ENCODE measurements at regions not wholly inside any gene's neighbourhood (a gene's known extent, or its start where the extent isn't known, plus 50 kb on each side); places are given as distances from the start of the nearest gene placed in this dataset.

DNA sequence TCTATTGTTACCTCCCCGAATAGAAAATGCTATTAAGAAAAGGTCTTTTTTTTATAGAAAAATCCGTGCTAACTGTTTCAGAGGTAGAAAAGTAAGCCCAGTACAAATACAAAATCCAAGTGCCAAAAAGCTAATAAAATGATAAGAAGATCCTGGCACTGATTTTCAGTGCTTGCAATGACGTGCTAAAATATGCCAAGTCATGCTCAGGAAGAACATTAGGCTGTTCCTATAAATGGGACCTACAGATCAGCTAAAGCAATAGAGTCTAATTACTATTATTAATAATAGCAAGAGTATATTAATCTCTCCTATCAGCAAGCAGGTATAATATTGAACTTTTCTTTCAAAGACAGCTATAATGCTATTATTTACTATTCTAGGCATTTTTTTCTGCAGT, 305.8 kb downstream of the PPARGC1A start:
- H3K4me1 ChIP-seq (ENCODE audit: low read length): no peaks in the 10 kb centered on the region
- TF ChIP-seq EZH2 (optimal IDR thresholded peaks at IDR 0.05; ENCODE audit: low read depth, low read length): no peak
- TF ChIP-seq EZH2phosphoT487 (IDR thresholded peaks at IDR 0.05; ENCODE audit: low read length): no peak
- TF ChIP-seq, protein P1, sequence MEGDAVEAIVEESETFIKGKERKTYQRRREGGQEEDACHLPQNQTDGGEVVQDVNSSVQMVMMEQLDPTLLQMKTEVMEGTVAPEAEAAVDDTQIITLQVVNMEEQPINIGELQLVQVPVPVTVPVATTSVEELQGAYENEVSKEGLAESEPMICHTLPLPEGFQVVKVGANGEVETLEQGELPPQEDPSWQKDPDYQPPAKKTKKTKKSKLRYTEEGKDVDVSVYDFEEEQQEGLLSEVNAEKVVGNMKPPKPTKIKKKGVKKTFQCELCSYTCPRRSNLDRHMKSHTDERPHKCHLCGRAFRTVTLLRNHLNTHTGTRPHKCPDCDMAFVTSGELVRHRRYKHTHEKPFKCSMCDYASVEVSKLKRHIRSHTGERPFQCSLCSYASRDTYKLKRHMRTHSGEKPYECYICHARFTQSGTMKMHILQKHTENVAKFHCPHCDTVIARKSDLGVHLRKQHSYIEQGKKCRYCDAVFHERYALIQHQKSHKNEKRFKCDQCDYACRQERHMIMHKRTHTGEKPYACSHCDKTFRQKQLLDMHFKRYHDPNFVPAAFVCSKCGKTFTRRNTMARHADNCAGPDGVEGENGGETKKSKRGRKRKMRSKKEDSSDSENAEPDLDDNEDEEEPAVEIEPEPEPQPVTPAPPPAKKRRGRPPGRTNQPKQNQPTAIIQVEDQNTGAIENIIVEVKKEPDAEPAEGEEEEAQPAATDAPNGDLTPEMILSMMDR (IDR thresholded peaks at IDR 0.05; ENCODE audit: low read length): no peak
- no peaks in the 10 kb centered on the region for H3K79me2 ChIP-seq (ENCODE audit: low read length)
- H3K4me2 ChIP-seq (ENCODE audit: low read depth, low read length): no peak overlapping the region
- H2AFZ ChIP-seq (ENCODE audit: low read length): no peak overlapping the region
- no peaks in the 10 kb centered on the region for H4K20me1 ChIP-seq (ENCODE audit: insufficient read depth, low read length)
- H3K36me3 ChIP-seq (replicated peaks; ENCODE audit: insufficient read depth, low read length): no peaks in the 10 kb centered on the region
- H3K9ac ChIP-seq (ENCODE audit: low read length): no peak overlapping the region
- no peak overlapping the region for H3K4me3 ChIP-seq (ENCODE audit: low read length)
- H3K27me3 ChIP-seq (replicated peaks; ENCODE audit: insufficient read depth, low read length): no peaks in the 10 kb centered on the region
- no peaks in the 10 kb centered on the region for H3K9me2 ChIP-seq (replicated peaks; ENCODE audit: insufficient read depth, low read length)
- H3K9me3 ChIP-seq (replicated peaks; ENCODE audit: insufficient read depth, low read length): no peaks in the 10 kb centered on the region
- no peaks in the 10 kb centered on the region for H3F3A ChIP-seq (ENCODE audit: insufficient read depth, low read length)
- DNase-seq: no peak
- H3K27ac ChIP-seq (ENCODE audit: low read length): no peak overlapping the region

DNA sequence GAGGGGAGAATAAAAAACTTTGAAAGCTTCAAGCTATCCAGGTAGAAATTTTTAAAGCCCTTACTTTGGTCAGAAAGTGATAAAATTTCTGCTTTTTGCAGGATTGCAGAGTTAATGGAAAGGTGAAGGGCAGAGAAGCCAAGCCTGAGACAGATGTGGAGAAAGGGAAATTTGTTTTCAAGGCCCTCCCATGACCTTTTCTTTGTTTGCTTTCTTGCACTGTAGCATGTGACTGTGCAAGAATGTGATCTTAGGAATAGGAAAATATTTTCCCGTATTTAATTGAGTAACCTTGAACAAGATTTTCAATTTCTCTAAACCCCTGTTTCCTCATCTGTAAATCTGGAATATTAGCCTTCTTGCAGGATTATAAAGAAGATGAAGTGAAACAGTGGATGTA, 307.2 kb downstream of the PPARGC1A start:
- Histone ChIP-seq H3K4me1 (ENCODE audit: low read length) (no peaks in the 10 kb centered on the region), H3K79me2 (ENCODE audit: low read length) (no peaks in the 10 kb centered on the region), H3K4me3 (ENCODE audit: low read length) (no peak overlapping the region), H3K27ac (ENCODE audit: low read length) (no peak overlapping the region), H3K9me2 (replicated peaks; ENCODE audit: insufficient read depth, low read length) (no peaks in the 10 kb centered on the region), H2AFZ (ENCODE audit: low read length) (no peak overlapping the region), H3K9ac (ENCODE audit: low read length) (no peak overlapping the region), H3F3A (ENCODE audit: insufficient read depth, low read length) (no peaks in the 10 kb centered on the region), H3K9me3 (replicated peaks; ENCODE audit: insufficient read depth, low read length) (no peaks in the 10 kb centered on the region), H3K36me3 (replicated peaks; ENCODE audit: insufficient read depth, low read length) (no peaks in the 10 kb centered on the region), H3K4me2 (ENCODE audit: low read depth, low read length) (no peak overlapping the region), H4K20me1 (ENCODE audit: insufficient read depth, low read length) (no peaks in the 10 kb centered on the region), H3K27me3 (replicated peaks; ENCODE audit: insufficient read depth, low read length) (no peaks in the 10 kb centered on the region)
- no peak for DNase-seq
- TF ChIP-seq EZH2phosphoT487 (IDR thresholded peaks at IDR 0.05; ENCODE audit: low read length) (no peak), EZH2 (optimal IDR thresholded peaks at IDR 0.05; ENCODE audit: low read depth, low read length) (no peak)
- TF ChIP-seq, protein P1 (IDR thresholded peaks at IDR 0.05; ENCODE audit: low read length): no peak

DNA sequence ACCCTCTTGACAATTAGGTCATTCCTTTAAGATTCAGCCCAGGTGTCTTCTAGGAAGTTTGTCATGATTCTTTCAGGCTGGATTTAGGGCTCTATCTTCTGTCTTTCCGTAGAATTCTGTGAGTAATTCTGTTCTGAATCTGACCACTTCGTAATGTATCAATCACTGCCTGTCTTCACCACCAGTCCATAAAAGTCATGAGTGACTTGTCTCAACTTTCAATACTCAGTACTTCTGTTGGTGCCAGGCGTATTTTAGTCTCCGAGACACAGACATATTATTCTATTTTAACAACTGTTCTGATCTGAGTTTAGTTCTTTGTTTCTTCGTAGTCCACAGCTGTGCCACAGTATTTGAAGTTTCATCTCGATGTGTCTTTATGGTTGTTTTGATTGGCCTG, 310.7 kb downstream of the PPARGC1A start:
- Histone ChIP-seq H3K36me3 (replicated peaks; ENCODE audit: insufficient read depth, low read length) (no peaks in the 10 kb centered on the region), H3K9ac (ENCODE audit: low read length) (no peak overlapping the region), H3K79me2 (ENCODE audit: low read length) (no peaks in the 10 kb centered on the region), H3K9me2 (replicated peaks; ENCODE audit: insufficient read depth, low read length) (no peaks in the 10 kb centered on the region), H3K9me3 (replicated peaks; ENCODE audit: insufficient read depth, low read length) (no peaks in the 10 kb centered on the region), H3K27ac (ENCODE audit: low read length) (no peak overlapping the region), H2AFZ (ENCODE audit: low read length) (no peak overlapping the region), H3K4me1 (ENCODE audit: low read length) (no peaks in the 10 kb centered on the region), H3K4me2 (ENCODE audit: low read depth, low read length) (no peak overlapping the region), H4K20me1 (ENCODE audit: insufficient read depth, low read length) (no peaks in the 10 kb centered on the region), H3K27me3 (replicated peaks; ENCODE audit: insufficient read depth, low read length) (no peaks in the 10 kb centered on the region), H3K4me3 (ENCODE audit: low read length) (no peak overlapping the region), H3F3A (ENCODE audit: insufficient read depth, low read length) (no peaks in the 10 kb centered on the region)
- no peak for DNase-seq
- TF ChIP-seq EZH2phosphoT487 (IDR thresholded peaks at IDR 0.05; ENCODE audit: low read length) (no peak), EZH2 (optimal IDR thresholded peaks at IDR 0.05; ENCODE audit: low read depth, low read length) (no peak)
- TF ChIP-seq, protein P1 (IDR thresholded peaks at IDR 0.05; ENCODE audit: low read length): no peak
